Embryonic facial prominence (tissue), 1 donor: ENCODE measurements at regions not wholly inside any gene's neighbourhood (a gene's known extent, or its start where the extent isn't known, plus 50 kb on each side); places are given as distances from the start of the nearest gene placed in this dataset.
"Not testable (repeated sequence)": the region's sequence is repeated elsewhere in the genome, so short reads cannot be mapped to it uniquely, and the experiment has no call there.

ENCODE experiments used
- DNase-seq: peaks from one replicate; pipeline ENCODE4 v3.0.0-alpha.2; 2016; ENCODE audit errors: extremely low spot score

DNA sequence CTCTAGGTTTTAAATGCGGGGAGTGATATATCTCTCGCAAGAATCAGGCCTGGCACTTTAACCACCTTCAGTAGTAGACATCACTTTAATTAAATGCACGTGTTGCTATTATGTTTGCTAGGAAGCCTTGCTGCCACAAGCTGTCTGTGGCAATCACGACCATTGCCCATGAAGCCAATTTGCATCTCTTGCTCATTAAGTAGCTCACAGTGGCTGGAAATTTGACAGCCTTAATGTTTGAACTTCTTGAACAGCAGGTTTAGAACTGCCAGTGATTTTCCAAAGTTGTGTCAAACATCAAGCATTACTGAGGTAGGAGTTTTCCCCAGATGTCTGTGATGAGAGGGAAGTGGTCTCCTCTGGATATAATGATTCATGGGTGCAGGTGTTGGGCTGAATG lies 642.3 kb upstream of the CPEB2 start:
- no peak for DNase-seq

DNA sequence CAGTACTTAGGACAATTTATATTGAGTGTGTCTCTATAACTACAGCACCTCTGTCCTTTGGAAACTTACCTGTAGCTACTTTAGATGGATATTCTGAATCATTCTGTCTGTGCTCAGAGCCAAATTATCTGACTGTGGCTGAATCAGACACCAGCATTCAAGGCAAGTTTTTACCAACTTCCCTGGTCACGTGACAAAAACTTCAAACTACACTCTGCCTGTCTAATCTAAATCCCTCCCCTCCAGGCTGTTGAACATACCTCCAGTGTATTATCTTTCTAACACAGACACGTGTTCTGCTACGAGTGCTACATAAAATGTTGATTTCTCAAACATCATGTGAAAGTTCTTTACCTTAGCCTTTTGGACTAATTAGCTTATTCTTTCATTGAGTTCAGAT lies 641.2 kb upstream of the CPEB2 start:
- DNase-seq, result no peak

GRCh38 chr4:14362385-14362784 lies 639.9 kb upstream of the CPEB2 start:
- no peak for DNase-seq

- no peak for DNase-seq
Measured at GRCh38 chr4:14364953-14365536, 637.2 kb upstream of the CPEB2 start.

- no peak for DNase-seq
Measured at GRCh38 chr4:14368391-14368790, 633.9 kb upstream of the CPEB2 start.

DNA sequence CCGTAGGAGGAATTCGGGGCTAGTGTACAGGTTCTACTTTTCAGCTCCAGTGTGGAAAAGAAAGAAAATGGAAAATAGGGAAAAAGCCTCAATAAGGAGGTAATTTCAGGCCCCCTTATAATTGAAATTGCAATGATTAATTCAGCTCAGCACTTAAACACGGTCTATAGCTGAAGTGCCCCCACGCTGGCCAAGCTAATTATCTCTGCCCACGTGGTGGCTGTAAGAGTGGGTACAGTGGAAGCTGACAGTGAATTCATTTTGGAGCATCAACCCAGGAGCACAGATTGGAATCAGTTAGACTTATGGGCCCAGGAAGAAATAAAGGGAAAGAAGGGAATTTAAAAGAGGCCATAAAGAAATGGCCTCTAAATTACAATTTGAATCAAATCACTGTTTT lies 631.1 kb upstream of the CPEB2 start:
- no peak for DNase-seq

DNA sequence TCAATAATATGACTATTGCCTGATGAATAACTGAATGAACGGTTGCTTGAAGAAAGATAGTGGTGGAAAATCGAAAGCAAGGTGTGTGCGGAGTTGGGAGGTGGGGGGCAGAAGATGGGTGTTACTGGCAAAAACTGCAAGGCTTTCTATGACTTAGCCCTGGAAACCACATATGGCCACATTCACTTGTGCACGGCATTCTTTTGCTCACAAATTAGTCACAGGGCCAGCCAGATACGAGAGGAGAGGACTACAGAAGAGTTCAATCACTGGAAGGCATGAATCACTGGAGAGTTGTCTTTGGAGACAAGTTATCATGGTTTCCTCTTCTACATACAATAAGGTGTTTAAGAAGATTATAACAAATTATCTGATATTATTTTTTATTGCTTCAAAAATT lies 626.5 kb upstream of the CPEB2 start:
- DNase-seq, result no peak

DNA sequence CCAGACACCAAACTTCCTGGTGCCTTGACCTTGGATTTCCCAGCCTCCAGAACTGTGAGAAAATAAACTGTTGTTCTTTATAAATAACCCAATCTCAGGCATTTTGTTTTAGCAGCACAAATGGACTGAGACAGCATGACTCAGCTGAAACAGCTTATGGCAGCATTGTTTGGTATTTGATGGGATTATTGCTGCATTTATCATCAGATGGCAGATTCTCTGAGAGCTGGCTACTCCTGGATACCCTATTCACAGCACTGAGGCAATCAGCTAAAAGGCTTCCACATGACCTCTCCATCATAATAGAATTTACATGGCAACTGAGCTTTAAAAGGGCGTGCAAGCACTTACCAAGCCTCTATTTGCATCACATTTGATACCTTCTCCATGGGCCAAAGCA lies 623.1 kb upstream of the CPEB2 start:
- DNase-seq, result no peak

GRCh38 chr4:14383652-14384051 lies 618.6 kb upstream of the CPEB2 start:
- no peak for DNase-seq

GRCh38 chr4:14384824-14385223 lies 617.5 kb upstream of the CPEB2 start:
- DNase-seq, result no peak

DNA sequence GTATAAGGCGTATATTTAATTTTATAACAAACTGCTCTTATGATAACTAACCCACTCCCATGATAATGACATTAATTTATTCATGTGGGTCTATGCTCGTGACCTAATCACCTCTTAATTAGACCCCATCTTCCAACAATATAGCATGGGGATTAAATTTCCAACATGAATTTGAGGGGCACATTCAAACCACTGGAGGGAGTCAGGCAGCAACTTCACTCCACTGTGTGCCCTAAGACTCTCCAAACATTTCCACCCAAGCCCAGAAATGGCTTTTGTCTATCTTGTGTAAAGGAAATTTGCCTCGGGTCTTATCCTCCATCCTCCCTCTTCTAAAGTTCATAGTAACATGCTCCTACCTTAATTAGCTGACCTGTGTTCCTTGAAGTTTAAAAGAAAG lies 616.1 kb upstream of the CPEB2 start:
- DNase-seq, result no peak

DNA sequence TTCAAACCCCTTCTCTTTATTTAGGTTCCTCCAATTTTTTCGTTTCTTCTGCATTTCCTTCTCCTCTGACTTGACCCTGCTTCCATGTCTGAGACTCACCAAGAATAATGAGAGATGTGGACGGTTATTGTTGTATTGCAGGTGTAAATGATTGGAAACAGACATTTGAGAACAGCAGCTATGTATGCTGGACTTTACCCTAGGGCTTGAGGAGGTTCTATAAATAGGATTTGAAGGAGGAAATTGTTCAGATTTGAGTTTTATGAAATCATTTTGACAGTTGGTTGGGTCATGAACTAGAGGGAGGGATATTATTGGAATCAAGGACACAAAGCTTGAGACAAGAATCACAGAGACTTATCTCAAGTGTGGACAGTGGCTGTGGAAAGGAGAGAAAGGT lies 614.6 kb upstream of the CPEB2 start:
- DNase-seq, result no peak

DNA sequence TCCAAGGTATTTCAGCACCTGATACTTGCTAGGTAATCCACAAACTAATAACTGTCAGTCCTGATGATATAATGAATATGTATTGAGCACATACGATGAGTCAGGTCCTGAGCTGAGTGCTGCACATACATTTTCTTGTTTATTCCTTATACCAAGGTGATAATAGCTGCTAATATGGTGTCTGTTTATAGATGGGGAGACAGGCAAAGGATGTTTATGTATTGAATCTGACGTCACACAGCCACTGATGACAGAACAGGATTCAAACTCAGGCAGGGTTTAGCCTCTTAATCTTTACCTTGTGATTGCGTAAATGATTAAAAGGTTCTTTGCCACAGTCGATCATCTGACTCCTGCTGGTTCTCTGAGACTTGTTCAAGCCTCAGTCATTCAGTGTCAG lies 609.9 kb upstream of the CPEB2 start:
- DNase-seq, result no peak

DNA sequence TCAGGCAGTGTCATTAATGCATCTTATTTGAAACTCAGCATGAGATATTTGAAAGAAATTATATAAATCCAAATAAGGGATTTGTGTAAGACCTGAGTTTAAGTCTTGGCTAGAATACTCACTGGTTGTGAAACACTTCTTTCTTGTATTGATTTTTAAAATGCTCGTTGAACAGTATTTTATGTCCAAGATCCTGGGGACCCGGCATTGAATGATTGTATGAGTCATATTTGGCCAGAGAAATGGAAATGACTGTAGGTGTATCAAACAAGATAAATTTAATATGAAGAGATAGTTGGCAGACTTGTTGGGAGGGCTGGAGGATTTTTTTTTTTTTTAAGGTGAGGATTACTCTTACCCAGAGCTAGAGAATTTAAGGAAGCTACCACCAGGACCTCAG lies 606.1 kb upstream of the CPEB2 start:
- DNase-seq, result no peak

GRCh38 chr4:14399848-14400247 lies 602.4 kb upstream of the CPEB2 start:
- no peak for DNase-seq

GRCh38 chr4:14400307-14400706 lies 602.0 kb upstream of the CPEB2 start:
- DNase-seq, result no peak

DNA sequence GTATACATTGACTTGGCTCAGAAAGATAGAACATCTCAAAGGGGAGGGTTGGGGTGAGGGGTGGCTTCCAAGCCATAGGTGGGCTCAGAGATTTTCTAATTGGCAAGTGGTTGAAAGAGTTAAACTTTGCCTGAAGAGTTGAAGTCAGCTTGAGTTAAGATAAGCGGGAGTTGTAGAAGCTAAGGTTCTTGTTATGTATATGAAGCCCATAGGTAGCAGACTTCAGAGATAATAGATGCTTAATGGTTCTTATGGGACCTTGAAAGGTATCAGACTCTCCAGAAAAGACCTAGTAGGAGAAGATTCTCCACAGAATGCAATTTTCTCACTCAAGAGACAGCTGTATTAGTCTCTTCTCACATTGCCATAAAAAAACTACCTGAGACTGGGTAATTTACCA lies 599.1 kb upstream of the CPEB2 start:
- DNase-seq, result no peak

- DNase-seq, result no peak
Measured at GRCh38 chr4:14404730-14405129, 597.6 kb upstream of the CPEB2 start.

GRCh38 chr4:14410516-14410915 lies 591.8 kb upstream of the CPEB2 start:
- DNase-seq, result no peak

DNA sequence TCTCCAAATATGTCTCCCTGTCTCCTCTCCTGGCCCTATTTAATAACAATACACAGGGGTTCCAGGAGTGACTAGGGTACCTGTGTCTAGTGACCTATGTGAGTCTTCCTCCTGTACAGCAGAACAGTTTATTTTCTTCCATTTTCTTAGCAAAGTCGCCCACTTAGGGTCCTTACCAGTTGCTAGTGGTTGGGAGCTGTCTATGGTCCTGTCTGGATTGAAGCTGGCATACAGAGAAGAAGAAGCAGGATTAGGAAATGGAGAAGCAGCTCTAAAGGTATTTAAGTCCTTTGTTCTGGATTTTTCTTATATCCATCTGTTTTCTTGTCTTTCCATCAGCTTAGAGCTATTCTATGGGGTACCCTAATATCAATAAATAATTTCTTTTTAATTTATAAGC lies 587.1 kb upstream of the CPEB2 start:
- no peak for DNase-seq

DNA sequence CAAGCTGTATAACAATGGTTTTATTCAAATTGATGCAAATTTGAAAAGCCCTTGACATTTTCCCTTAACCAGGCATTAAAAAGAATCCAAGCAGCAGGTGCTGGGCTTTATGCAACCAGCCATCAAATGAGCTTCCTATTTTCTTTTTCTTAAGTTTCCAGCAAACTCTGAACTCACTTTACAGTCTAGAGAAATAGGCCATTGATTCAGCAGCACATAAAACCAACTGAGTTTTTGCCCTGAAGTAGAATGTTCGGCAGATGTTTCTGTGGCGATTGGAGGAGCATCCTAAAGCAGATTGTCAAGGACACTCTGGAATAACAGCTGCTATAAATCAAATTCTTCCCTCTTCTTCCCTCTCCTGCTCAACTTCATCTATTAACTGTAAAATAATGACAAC lies 582.8 kb upstream of the CPEB2 start:
- no peak for DNase-seq

DNA sequence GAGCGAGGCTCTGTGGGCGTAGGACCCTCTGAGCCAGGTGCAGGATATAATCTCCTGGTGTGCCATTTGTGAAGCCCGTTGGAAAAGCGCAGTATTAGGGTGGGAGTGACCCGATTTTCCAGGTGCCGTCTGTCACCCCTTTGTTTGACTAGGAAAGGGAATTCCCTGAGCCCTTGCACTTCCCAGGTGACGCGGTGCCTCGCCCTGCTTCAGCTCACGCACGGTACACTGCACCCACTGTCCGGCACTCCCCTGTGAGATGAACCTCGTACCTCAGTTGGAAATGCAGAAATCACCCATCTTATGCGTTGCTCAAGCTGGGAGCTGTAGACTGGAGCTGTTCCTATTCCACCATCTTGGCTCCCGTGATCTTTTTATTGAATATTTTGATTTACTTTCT lies 576.0 kb upstream of the CPEB2 start:
- not testable (repeated sequence) for DNase-seq

DNA sequence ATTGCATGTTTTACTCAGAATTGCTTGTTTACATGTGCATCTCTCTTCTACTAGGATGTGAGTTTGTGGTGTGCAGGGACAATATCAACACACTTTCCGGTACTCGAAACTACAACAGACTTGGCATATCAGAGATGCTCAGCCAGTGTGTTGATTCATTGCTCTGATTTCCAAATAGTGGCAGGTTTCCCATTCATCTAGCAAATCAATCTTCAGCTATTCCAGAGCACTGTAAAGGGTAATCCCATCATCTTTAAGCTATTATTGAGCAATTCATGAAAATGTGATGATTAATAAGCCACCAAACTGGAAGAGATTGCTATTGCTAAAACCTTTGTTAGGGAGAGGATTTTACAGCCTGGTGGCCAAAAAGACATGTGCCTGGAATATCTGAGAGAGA lies 574.2 kb upstream of the CPEB2 start:
- no peak for DNase-seq
